Colon (tissue), 2 donors: ENCODE measurements at regions not wholly inside any gene's neighbourhood (a gene's known extent, or its start where the extent isn't known, plus 50 kb on each side); places are given as distances from the start of the nearest gene placed in this dataset.
A peak's percentile ranks its signal among the peaks of the same experiment; 100 is the strongest.

Experiments
- FAIRE-seq: peaks from 2 replicates; lab custom pipeline; 2012; peaks lifted over from hg19 to GRCh38; lab: Jason Lieb, UNC
- donor health status: control.
- donor health status: control.

DNA sequence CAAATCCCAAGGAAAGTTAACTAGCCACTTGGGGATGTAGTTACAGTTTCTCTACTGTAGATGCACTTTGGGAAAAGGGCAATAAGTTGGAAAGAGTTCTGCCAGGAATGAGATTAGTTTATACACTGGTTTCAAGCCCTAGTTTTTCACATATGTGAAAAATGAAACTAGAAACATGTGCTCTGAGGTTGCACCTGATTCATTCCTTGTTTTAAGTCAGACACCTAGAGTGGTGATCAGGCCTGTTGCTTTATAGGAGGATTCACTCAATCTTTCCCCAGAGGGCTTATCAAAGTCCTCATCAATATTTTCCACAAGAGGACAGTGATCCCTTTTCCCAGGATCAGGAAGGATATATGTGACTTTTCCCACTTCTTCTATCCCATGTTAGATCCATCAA, 515.9 kb upstream of the PKN2 start:
- no peak for FAIRE-seq

DNA sequence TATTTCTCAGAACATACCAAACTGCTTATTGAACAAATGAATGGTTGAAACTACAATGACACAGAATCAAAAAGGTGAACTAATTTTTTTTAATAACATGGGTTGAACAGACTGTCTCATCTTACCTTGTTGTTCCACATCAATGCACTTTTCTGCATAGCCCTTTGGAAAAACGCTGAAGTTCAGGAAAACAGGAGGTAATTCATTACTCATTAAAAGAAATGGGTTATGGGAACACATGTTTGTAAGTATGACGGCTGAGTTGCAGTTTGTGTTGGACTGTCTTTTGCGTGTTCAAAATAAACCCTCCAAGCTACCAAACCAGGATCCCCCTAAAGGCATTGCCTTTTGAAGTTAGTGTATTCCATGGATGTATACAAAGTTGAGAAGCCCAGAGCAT, 514.9 kb upstream of the PKN2 start:
- FAIRE-seq: no peak

DNA sequence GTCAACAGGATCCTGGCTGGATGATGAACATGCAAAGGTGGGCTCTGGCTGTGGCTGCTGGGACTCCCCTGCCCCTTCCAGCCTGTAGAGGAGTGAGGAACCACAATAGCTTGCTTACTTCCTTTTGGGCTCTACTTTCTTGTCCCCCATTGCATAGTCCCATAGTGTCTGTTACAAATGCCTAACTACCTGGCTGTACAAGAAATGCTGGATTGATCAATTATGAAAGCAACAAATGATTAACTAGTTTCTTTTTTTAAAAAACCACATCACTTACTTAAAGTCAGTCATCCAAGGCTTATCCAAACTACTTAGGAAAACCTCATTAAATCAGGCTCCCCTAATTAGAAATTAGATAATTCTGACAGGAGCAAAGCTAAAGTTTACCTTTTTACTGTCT, 514.1 kb upstream of the PKN2 start:
- FAIRE-seq: no peak

DNA sequence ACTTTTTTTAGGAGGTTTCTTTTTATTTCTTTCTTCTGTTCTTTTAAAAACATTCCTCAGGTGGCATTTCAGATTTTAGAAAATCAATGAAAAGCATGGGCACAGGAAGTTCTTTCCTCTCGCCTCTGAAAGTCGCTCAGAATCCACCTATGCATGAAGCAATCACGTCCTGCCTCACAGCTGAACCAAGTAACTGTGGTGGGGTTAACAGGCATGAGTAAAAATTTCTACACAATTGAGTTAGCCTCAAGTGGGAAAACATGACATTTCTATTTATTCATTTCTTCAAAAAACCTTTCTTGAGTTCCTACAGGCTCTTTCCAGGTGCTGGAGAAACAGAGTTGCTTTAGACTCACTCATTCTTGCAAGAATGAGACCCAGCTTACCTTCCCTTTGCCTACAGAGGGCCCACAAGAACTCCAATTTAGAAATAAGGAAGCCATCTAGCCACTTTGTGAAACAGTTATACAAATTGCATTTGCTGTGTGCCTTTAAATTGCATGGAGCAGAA, 508.9 kb upstream of the PKN2 start:
- no peak for FAIRE-seq

DNA sequence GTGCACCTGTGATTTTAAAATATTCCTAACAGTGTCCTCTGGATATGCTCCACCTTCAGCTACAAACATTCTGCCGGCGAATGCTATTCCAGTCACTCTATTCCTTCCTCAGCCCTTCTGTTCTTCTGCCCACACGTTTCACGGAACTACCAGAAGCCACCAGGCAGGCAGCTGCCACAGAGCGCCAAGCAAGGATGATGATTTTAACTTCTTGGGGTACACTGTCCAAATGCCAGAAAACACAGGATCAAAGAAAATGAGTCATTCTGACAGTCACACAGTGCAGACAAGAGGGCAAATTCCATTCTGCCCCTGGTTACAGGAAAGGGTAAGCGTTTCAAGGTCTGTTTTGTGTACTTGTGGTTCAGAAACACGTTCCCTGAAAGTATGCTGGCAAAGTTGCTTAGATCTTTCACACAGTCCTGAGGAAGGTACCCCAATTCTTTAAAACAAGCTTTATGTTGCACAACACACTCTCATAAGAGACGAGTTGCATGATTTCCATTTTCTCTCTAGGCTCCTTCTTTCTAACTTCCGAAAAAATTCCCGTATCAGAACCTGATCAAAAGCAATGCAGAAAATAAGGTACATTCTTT, 508.3 kb upstream of the PKN2 start:
- no peak for FAIRE-seq

DNA sequence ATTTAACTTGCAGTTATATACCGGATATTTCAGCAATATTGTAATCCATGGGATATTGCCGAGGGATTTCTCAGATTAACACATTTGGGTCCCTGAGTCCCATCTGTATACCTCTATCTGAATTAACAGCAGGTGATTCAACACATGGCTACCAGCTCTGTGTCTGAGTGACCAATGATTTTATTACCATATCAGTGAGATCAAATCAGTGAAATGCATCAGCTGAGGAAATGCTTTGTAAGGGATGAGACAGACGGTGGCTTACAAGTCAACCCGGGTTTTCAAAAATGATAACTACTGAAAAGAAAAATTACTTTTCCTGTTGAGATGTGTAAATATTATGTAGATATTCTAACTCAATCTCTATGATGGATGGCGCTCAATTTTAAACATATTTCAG, 504.1 kb upstream of the PKN2 start:
- no peak for FAIRE-seq

DNA sequence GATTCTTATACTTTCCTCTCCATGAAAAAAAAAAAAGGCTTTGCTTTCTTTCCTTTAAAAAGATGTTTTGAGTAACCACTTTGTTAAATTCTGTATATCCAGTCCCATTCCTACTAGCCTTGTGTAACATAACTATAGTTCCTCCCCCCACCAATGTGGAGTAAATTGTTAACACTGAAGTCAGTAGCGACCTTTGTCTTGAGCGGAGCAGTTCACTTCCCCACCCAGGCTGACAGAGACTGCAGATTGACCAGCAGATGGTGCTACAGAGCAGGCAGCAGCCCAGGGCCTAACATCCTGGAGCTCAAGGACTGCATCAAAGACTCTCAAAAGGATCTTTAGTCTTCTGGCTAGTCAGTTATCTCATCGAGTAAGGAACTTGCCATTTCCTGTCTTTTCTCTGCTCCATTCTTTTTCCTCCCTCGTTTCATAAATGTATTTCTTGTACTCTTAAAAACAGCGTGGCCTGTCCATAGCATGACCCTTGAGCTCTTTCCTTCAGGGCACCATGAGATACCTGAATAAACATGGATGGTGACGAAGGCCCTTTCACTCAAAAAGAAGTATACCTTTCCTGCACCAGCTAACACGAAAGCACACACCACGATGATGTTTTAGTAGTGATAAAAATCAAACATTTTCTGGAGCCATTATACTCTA, 503.5 kb upstream of the PKN2 start:
- FAIRE-seq: peak; percentile 36

DNA sequence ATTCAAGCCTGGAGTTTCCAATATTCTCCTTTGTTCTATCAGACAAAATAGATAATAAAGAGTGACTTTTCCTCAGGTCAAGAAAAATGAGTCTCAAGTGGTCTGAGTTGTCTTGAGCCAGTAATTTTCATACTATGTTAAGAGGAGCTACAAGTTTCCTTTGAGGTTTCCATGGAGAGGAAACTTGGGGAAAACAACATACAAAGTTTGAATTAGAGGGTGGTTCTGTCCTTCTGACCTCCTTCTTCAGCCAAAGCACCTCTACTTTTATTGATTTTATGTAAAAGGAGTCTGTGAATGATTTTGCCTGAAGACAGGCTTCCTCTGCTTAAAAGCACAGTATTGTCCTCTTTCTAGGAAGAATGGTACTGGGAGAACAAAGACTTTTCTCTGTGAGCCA, 497.2 kb upstream of the PKN2 start:
- no peak for FAIRE-seq

DNA sequence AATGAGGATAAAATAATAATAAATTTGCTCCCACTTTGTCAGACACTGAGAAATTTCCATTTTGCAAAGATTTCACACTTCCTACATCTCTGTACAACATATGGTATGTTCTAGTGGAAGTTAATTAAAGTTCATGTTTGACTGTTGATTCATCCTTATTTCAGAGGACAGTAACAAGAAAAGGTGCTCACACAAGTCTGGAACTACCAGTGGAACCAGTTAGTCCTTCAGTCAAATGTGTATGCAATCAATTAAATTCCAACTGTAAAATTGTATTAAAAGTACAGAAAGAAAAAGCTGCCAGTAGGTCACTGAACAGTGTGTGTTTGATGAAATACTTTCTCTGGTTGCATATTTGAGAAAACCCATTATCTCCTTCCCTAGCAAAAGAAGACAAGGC, 496.0 kb upstream of the PKN2 start:
- no peak for FAIRE-seq

DNA sequence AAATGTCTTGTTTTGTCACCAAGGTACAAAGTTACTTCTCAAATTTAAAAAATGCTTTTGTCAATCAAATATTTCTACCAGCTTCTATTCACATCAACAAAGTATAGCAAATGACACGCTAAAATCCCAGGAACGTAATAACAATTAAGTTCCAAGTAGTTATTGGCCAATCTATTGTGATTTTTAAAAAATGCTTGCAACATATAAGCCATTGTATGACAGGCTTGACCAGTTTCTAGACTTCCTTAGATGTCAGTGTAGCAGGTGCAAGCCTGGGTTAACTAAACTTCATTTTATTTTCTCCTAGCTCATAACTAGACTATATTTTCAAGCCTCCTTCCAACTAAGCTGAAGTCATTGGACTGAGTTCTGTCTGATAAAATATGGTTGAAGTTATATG, 494.5 kb upstream of the PKN2 start:
- no peak for FAIRE-seq

DNA sequence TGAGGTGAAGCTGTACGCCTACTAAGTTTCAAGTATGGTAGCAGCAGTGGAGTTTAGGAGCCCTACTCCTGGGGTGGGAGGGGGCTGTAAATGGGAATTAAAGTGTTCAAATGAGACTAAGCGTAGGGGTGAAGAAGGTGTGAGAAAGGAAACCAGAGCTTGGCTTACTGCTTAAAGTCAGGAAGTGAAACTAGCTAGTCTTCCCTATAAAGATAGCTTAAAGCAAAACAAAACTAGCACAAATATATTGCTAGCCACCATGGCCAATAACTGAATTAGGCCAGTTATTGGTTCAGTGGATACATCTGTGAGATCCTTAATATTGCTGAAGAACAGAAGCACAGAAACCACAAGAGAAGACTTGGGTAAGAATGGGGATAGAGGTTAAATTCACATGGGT, 492.2 kb upstream of the PKN2 start:
- no peak for FAIRE-seq

DNA sequence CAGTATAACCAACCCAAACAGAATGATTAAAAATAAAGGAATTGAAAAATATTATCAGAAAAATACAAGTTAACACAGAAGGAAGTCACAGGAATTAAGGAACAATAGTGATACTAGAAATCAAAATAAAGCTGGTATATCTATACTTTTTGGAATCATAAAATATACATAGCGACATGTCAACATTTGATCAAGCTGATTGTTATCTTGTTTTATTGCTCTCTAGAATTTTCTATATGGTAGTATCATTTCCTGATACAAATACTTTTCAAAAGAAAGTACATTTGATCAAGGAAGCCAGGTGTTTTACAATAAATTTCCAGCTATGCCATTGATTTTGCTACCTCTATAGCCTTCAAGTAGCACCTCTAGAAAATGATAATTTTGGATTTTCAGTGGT, 489.5 kb upstream of the PKN2 start:
- FAIRE-seq: peak; percentile 89

DNA sequence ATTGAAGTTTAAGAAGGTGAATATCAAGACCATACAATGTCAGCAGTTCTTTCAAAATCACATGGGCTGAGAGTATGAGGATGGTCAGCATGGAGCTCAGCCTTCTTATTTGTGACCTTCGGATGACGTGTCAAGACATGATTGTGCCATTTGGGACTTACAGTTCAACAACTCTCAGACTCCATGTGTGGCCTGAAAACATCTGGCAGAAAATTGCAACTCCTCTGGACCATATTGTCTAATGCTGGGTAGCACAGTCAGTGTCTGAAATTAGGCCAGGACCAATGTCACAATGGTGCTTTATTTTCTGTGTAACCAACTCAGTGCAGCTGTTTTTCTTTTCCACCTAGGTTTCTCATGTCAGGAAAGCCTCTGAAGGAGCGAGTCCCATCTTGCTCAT, 483.5 kb upstream of the PKN2 start:
- FAIRE-seq: no peak

DNA sequence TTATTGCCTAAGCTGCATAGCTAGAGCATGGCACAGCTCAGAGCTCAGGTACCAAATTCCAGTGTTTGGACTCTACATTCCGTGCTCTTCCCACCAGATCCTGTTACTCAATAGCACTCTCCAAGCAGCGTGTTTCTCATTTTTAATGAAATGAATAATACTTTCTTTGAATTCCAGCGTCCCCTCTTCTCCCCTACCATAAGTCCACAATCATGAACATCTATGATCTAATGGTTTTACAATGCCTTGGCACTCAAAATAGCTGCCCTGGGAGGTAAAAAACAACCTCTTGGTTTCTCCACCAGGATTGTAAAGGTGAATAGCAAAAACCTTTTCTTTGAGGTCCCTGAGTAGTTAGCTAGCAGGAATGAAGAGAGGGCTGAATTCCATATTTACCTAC, 480.0 kb upstream of the PKN2 start:
- no peak for FAIRE-seq

DNA sequence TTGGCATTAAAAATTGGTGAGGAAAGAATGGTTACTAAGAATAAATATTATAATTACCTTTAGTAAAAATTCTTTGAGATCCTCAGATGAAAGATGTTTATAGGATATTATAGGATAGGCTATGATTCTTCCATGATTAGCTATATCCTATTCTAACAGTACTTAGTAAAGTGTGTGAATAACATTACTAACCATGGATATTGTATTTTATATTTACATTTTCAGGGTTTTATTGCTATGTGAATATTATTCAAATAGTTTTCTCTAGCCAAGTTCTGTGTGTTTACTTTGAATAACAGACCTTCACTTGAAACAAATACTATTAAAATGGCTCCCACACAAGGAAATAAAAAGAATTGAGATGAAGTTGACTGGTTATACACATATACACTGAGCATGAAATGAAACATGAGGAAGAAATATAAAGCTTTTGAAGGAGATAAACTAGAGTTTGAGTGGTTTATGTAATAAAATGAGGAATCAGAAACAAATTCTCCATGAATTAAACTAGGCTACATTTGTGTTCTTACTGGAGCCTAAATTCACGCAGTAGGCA, 479.4 kb upstream of the PKN2 start:
- no peak for FAIRE-seq

DNA sequence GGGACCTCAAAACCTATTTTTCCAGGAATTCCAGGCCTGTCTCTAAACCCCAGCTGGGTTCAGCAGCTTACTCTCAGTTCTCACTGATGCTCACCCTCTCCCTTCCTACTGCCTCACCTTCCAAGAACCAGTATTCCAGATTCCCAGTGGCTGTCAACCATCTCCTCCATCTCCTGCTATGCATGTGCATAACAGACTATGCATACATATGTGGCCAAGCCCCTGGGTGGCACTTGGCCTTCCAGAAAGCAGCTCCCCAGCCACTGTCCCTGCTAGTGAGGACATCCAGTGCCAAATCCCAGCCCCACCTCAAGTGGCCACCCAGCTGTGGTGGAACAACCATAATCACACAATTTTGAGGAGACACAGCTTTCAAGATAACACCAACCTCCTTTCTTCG, 475.7 kb upstream of the PKN2 start:
- no peak for FAIRE-seq

DNA sequence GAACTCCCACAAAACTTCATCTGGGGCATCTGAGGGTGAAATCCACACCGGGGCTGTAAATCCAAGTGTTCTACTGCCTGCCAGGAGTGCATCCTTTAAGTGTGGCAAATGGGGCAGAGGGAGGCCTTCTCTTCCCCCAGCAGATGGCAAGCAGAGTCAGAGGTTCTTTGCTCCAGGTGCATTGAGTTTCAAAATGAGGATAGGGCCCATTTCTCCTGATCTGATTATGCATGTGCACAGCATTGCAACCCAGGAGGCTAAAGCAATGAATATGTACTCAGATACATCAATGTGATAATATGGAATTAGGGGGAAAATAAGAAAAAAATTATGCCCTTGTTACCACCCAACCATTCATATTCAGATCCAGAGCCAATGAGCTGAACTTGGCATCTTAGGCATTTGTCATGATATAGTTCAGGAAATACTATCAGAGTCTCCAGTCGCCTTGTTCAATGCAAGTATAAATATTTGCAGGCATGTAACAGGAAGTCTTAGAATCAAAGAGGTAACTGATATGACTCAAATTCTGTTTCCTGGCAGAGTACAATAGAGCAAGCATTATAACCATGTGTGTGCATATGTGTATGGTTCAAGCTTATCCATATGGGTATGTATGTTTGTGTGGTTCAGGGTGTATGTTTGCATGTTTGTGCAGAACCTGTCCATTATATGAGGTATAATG, 473.8 kb upstream of the PKN2 start:
- no peak for FAIRE-seq

DNA sequence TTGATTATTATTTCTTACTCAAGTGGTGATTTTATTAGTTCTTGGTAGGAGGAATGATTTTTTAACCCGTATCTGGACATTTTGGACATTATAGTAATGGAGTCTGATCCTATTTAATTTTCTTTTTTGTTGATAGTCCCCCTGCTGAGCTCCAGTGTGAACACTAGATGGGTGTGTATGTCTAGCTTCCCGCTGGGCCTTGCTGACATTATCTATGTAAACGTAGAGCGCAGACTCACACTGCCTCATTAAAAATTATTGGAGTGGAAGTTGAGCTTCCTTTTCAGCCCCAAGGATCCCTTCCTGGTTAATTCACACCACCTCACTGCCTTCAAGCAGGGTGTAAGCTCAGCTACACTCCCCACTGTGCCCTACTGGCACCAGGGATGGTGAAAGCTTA, 467.6 kb upstream of the PKN2 start:
- FAIRE-seq: no peak

DNA sequence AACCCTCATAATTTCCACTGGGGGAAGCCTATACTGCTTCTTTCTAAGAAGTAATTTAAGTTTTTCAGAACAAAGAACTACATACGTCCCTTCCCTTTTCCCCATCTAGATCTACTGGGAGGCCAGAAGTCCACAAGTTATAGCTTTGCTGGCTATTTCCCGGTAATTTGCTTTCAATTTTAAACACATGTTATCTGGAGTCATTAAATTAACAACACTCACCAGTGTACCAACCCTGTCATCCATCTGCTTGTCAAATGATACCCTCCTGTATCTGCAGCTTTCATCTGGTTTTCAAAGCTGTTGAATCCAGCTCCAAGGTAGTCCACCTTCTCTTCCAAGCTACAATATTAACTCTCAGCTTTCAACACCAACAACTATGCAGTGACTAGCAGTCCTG, 466.7 kb upstream of the PKN2 start:
- no peak for FAIRE-seq

DNA sequence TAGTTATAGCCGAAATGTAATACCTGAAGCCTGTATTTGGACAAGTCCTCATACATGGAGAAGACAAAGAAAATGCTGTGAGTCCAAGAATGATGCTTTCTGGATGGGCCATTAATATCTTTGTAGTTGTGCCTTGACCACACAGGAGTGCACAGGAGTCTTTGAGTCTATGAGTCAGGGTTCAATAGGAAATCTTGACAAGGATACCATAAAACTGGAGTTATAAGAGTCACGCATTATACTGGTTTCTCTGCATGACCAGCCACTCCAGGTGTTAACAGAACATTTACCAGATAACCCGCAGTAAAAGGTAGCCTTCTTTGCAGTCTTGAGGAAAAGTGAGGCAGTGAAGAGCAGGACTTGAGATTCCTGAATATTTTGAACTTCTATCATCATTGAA, 464.6 kb upstream of the PKN2 start:
- no peak for FAIRE-seq

DNA sequence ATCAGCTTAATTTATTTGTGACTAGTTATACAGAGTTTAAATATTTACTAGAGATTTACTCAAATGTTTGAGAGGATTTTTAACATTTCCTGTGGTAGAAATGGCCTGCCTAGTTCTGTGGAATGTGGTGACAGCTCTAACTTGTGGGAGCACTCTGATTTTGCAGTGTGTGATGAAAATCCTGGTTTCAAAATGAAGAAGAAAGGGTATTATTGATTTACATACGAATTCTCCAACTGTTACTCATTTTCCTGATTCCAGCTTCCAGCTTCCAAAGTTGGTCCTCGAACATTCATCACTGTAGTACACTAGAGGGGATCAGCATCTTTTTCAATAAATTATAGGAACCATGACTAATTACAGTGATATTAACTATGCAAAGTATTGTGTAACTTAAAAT, 462.7 kb upstream of the PKN2 start:
- no peak for FAIRE-seq

DNA sequence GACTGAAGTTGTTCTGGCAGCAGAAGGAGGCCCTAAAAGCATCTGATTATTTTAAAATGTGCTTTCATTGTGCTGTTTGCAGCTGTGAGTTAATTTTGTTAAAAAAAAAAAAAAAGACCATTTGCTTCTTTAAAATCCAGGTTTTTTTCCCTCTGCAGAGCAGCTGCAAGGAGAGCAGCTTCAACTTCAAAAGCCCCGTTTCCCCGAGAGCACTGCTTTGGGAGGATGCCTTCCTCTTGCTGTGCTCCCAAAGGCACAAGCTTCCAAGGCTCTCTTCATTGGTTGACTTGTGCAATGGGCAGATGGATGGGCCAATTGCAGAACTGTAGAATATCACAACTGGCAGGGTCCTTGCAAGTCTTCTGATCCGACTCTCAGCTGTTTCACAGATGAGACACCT, 459.2 kb upstream of the PKN2 start:
- no peak for FAIRE-seq

DNA sequence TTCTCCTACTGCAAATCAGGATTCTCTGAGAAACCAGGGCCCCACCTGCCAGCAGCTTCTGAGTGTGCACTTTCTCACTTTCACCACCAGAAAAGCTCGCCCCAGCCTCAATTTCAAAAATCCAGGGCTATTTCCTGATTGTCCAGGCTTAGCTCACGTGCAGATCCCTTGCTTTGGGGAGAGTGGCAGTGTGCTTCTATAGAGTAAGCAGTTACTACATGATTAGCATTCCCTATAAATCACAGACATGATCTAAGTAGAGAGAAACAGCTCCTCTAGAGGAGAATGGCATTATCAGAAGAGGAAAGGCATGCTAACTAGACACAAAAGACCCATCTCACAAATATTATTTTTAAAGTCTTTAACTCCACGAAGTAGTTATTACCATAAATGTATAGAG, 456.0 kb upstream of the PKN2 start:
- no peak for FAIRE-seq

DNA sequence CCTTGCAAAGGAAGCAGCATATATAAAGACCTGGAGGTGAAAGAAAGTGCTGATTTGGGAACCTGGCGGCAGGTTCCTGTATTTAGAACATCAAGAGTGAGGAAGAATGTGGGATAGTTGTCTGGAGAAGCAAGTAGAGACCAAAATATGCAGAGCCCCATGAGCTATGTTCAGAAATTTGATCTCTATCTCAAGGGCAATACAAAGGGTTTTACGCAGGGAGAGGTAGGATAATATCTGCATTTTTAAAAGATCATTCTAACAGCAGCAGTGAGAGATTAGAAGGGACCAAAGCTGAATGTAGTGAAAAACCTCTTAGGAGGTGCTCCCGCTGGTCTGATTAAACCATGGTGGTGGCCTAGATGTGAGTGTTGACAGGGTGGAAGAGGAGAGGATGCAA, 453.9 kb upstream of the PKN2 start:
- FAIRE-seq: no peak
